GM12865 (cell line): ENCODE measurements at regions not wholly inside any gene's neighbourhood (a gene's known extent, or its start where the extent isn't known, plus 50 kb on each side); places are given as distances from the start of the nearest gene placed in this dataset.

Experiments
- DNase-seq: peaks from one replicate; pipeline ENCODE4 v3.0.0; 2010; ENCODE audit warnings: low read depth
- H3K4me3 ChIP-seq: 2 replicates; pipeline ENCODE4 v1.5.1; 2011; ENCODE audit warnings: mild to moderate bottlenecking, low read depth, low read length, control low read depth
- CTCF ChIP-seq: IDR thresholded peaks from 2 replicates; pipeline ENCODE4 v1.5.1; 2011; ENCODE audit warnings: low read length, control low read depth, low read depth, inconsistent platforms; ENCODE audit not compliant: insufficient read depth; ENCODE audit errors: missing control alignments

GRCh38 chrX:134174273-134174660 is 62.7 kb upstream of the CCDC160 start:
- TF ChIP-seq CTCF = no peak
- H3K4me3 ChIP-seq = no peak overlapping the region
- no peak for DNase-seq

- DNase-seq = no peak
- H3K4me3 ChIP-seq = no peak overlapping the region
- no peak for TF ChIP-seq CTCF
Measured at GRCh38 chrX:134174859-134175258, 62.1 kb upstream of the CCDC160 start.

- H3K4me3 ChIP-seq = no peak overlapping the region
- TF ChIP-seq CTCF = no peak
- DNase-seq = no peak
Measured at GRCh38 chrX:134177527-134177926, 59.5 kb upstream of the CCDC160 start.

GRCh38 chrX:134180601-134181274 is 56.2 kb upstream of the CCDC160 start:
- no peak overlapping the region for H3K4me3 ChIP-seq
- no peak for TF ChIP-seq CTCF
- DNase-seq = no peak

- no peak for TF ChIP-seq CTCF
- no peak overlapping the region for H3K4me3 ChIP-seq
- no peak for DNase-seq
Measured at GRCh38 chrX:134181275-134181660, 55.7 kb upstream of the CCDC160 start.

GRCh38 chrX:134183665-134184064 is 53.3 kb upstream of the CCDC160 start:
- no peak for TF ChIP-seq CTCF
- H3K4me3 ChIP-seq = no peak overlapping the region
- no peak for DNase-seq

- DNase-seq = no peak
- no peak for TF ChIP-seq CTCF
- H3K4me3 ChIP-seq = no peak overlapping the region
Measured at GRCh38 chrX:134184936-134185335, 52.0 kb upstream of the CCDC160 start.
